HG03066 (cell line): ENCODE measurements at regions not wholly inside any gene's neighbourhood (a gene's known extent, or its start where the extent isn't known, plus 50 kb on each side); places are given as distances from the start of the nearest gene placed in this dataset.

Source experiments
- ATAC-seq: cut with Tn5 transposase; IDR thresholded peaks from one replicate; pipeline ENCODE4 v1.9.1; 2021; ENCODE audit warnings: low read depth; ENCODE audit not compliant: unreplicated experiment

DNA sequence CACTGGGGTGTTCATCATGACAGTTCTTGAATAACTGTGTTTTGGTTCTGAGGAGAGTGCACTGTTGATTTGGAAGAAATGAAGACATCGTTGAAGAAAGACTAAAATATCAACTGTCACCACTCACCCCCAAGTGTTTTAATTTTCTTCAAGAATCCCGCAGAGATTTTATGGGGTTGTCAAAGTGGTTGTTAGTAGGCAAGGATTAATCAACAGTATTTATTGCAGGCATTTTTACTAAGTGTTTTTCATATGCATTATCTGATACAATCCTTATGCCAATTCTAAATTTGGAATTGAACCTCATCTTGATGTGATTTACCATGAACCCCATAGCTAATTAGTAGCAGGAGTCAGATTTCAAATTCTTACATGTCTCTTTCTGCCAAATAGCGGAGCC is 63.7 kb upstream of the OBI1 start:
- no peak for ATAC-seq

GRCh38 chr13:78719367-78719766 is 60.4 kb upstream of the OBI1 start:
- no peak for ATAC-seq

GRCh38 chr13:78714717-78715116 is 55.8 kb upstream of the OBI1 start:
- no peak for ATAC-seq

GRCh38 chr13:78712831-78713230 is 53.9 kb upstream of the OBI1 start:
- ATAC-seq = no peak

- no peak for ATAC-seq
Observed at GRCh38 chr13:78709028-78709427, 50.1 kb upstream of the OBI1 start.
